ENCODE measurements at regions not wholly inside any gene's neighbourhood (a gene's known extent, or its start where the extent isn't known, plus 50 kb on each side); places are given as distances from the start of the nearest gene placed in this dataset.

- H3K9me3 ChIP-seq = no peaks in the 10 kb centered on the region
- FAIRE-seq = no peak
- intact Hi-C loops (cut with DNase I) = no loop called here
- H3K27ac ChIP-seq = no peak overlapping the region
- H3K4me3 ChIP-seq = no peak overlapping the region
- WGBS, 2 donors = 92 to 99% methylated on average over 6 of the region's 6 CpGs
- H3K4me1 ChIP-seq = no peaks in the 10 kb centered on the region
- no peak for TF ChIP-seq CTCF (IDR thresholded peaks at IDR 0.05)
- no peak for DNase-seq
- no peak for ATAC-seq
- H3K36me3 ChIP-seq = no peaks in the 10 kb centered on the region
- H3K27me3 ChIP-seq = no peaks in the 10 kb centered on the region
Measured at GRCh38 chr21:35831230-35831629, 229.1 kb downstream of the SETD4 start.

GRCh38 chr21:35829067-35829466 is 231.3 kb downstream of the SETD4 start:
- DNase-seq = no peak
- TF ChIP-seq CTCF (IDR thresholded peaks at IDR 0.05) = no peak
- no peak for ATAC-seq
- FAIRE-seq = no peak
- no peak overlapping the region for H3K4me3 ChIP-seq
- WGBS, 2 donors = 20 to 25% methylated on average over 5 of the region's 5 CpGs
- H3K4me1 ChIP-seq = no peaks in the 10 kb centered on the region
- H3K36me3 ChIP-seq = no peaks in the 10 kb centered on the region
- no peaks in the 10 kb centered on the region for H3K9me3 ChIP-seq
- intact Hi-C loops (cut with DNase I) = no loop called here
- H3K27me3 ChIP-seq = no peaks in the 10 kb centered on the region
- H3K27ac ChIP-seq = no peak overlapping the region

- ATAC-seq (no peak), DNase-seq (no peak), FAIRE-seq (no peak)
- no peak overlapping the region for H3K27ac ChIP-seq
- TF ChIP-seq CTCF (IDR thresholded peaks at IDR 0.05) = no peak
- H3K27me3 ChIP-seq = no peaks in the 10 kb centered on the region
- H3K4me1 ChIP-seq = no peaks in the 10 kb centered on the region
- intact Hi-C loops (cut with DNase I) = no loop called here
- H3K36me3 ChIP-seq = no peaks in the 10 kb centered on the region
- 89% methylated on average over 4 of the region's 4 CpGs for WGBS, 2 donors
- no peak overlapping the region for H3K4me3 ChIP-seq
- H3K9me3 ChIP-seq = no peaks in the 10 kb centered on the region
Measured at GRCh38 chr21:35828161-35828560, 232.2 kb downstream of the SETD4 start.

GRCh38 chr21:35827004-35827403 is 233.3 kb downstream of the SETD4 start:
- no peaks in the 10 kb centered on the region for H3K27me3 ChIP-seq

More at GRCh38 chr21:35827004-35827403, 233.3 kb downstream of the SETD4 start:
- no peak for ATAC-seq
- Histone ChIP-seq H3K36me3 (no peaks in the 10 kb centered on the region), H3K4me1 (no peaks in the 10 kb centered on the region), H3K9me3 (no peaks in the 10 kb centered on the region), H3K4me3 (no peak overlapping the region), H3K27ac (no peak overlapping the region)
- no peak for TF ChIP-seq CTCF (IDR thresholded peaks at IDR 0.05)
- intact Hi-C loops (cut with DNase I) = no loop called here
- FAIRE-seq = no peak
- WGBS, 2 donors = 92 to 97% methylated on average over 1 of the region's 1 CpG
- no peak for DNase-seq

All from pancreas (tissue), 10 donors.